ENCODE measurements at regions not wholly inside any gene's neighbourhood (a gene's known extent, or its start where the extent isn't known, plus 50 kb on each side); places are given as distances from the start of the nearest gene placed in this dataset.

DNA sequence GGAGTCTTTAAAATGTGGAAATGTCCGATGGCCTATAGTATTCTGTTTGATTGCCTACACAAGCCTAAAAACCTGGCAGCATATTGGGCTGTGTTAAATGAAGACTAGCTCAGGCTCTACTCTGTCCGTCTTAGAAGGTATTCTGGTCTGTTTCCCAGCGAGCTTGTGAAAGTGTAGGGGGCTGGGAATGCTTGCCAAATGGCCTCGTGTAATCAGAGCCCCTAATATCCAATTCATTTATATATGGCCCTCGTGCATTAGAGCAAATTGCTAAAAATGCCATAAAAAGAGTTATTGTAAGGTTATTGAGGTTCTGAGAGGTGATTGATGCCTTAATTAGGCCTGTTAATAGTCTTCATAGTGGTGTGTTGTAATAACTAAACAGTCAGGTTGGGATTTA, 1500.4 kb downstream of the DPP10 start:
- ATAC-seq (no peak), DNase-seq (no peak)
- Histone ChIP-seq H3K27ac (ENCODE audit: low read length) (no peak overlapping the region), H3K4me2 (ENCODE audit: low read length) (no peak overlapping the region), H4K20me1 (ENCODE audit: low read length) (no peaks in the 10 kb centered on the region), H3K36me3 (ENCODE audit: low read depth, low read length) (no peaks in the 10 kb centered on the region), H3K4me1 (ENCODE audit: insufficient read depth, low read length) (no peaks in the 10 kb centered on the region), H3K4me3 (ENCODE audit: low read length) (no peak overlapping the region), H3F3A (ENCODE audit: low read length, unreplicated experiment) (no peaks in the 10 kb centered on the region), H3K79me2 (ENCODE audit: low read length) (no peaks in the 10 kb centered on the region), H3K9me3 (ENCODE audit: low read length) (no peaks in the 10 kb centered on the region), H3K9ac (ENCODE audit: low read length) (no peak overlapping the region), H3K9me2 (replicated peaks; ENCODE audit: low read length) (no peaks in the 10 kb centered on the region), H2AFZ (ENCODE audit: low read length) (no peak overlapping the region), H3K27me3 (ENCODE audit: low read length) (no peaks in the 10 kb centered on the region)
- POLR2A ChIA-PET (ENCODE audit: unreplicated experiment), result no interaction called here
- TF ChIP-seq, protein P1, sequence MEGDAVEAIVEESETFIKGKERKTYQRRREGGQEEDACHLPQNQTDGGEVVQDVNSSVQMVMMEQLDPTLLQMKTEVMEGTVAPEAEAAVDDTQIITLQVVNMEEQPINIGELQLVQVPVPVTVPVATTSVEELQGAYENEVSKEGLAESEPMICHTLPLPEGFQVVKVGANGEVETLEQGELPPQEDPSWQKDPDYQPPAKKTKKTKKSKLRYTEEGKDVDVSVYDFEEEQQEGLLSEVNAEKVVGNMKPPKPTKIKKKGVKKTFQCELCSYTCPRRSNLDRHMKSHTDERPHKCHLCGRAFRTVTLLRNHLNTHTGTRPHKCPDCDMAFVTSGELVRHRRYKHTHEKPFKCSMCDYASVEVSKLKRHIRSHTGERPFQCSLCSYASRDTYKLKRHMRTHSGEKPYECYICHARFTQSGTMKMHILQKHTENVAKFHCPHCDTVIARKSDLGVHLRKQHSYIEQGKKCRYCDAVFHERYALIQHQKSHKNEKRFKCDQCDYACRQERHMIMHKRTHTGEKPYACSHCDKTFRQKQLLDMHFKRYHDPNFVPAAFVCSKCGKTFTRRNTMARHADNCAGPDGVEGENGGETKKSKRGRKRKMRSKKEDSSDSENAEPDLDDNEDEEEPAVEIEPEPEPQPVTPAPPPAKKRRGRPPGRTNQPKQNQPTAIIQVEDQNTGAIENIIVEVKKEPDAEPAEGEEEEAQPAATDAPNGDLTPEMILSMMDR (conservative IDR thresholded peaks at IDR 0.05; ENCODE audit: low read depth, low read length), result no peak
- no peak for TF ChIP-seq EZH2 (IDR thresholded peaks at IDR 0.05; ENCODE audit: low read length, unreplicated experiment)
- BruUV-seq (replicated peaks), result no TSS peak
- intact Hi-C loops (cut with micrococcal nuclease), result no loop called here
- CTCF ChIA-PET, result no interaction called here

DNA sequence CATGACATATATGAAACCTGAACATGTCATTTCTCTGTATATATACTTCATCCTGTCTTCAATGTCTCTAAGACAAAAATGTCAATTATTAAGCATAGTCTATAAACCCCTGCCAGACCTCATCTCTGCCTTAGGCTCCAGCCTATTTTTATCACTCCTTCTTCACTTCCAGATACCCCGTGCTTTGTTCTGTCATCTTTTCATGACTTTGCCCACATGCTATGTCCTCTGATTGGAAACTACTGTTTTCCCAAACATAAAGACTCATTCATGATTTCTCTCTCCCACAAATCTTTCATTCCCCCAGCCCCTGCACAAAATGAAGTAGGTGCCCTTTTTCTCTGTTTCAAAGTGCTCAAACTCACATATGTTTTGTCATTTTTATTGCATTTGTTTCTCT, 1503.9 kb downstream of the DPP10 start:
- Histone ChIP-seq H3K4me3 (ENCODE audit: low read length) (no peak overlapping the region), H3K4me2 (ENCODE audit: low read length) (no peak overlapping the region), H3K9me3 (ENCODE audit: low read length) (no peaks in the 10 kb centered on the region), H3K27me3 (ENCODE audit: low read length) (no peaks in the 10 kb centered on the region), H3K9ac (ENCODE audit: low read length) (no peak overlapping the region), H3K4me1 (ENCODE audit: insufficient read depth, low read length) (no peaks in the 10 kb centered on the region), H2AFZ (ENCODE audit: low read length) (no peak overlapping the region), H3F3A (ENCODE audit: low read length, unreplicated experiment) (no peaks in the 10 kb centered on the region), H3K9me2 (replicated peaks; ENCODE audit: low read length) (no peaks in the 10 kb centered on the region), H4K20me1 (ENCODE audit: low read length) (no peaks in the 10 kb centered on the region), H3K27ac (ENCODE audit: low read length) (no peak overlapping the region), H3K79me2 (ENCODE audit: low read length) (no peaks in the 10 kb centered on the region), H3K36me3 (ENCODE audit: low read depth, low read length) (no peaks in the 10 kb centered on the region)
- intact Hi-C loops (cut with micrococcal nuclease), result no loop called here
- ChIA-PET POLR2A (ENCODE audit: unreplicated experiment) (no interaction called here), CTCF (no interaction called here)
- TF ChIP-seq, protein P1 (conservative IDR thresholded peaks at IDR 0.05; ENCODE audit: low read depth, low read length), result no peak
- BruUV-seq (replicated peaks), result no TSS peak
- ATAC-seq (no peak), DNase-seq (no peak)

DNA sequence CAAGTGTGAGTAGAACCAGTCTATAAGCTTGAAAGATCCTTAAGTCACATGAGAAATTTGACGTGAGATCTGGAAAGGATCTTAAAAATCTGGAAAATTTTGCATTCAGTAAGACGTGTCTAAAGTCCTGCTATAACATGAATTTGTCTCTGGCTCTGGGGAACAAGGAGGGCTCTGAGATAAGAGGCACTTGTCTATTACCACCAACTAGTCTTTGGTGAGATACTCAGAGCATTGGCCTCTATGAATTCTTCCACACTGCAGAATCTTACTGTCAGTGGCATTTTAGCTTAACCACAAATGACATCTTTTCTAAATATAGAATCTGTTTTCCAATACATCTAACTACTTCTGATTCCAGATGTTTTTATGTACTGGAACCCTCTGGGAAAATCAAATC, 1504.5 kb downstream of the DPP10 start:
- intact Hi-C loops (cut with micrococcal nuclease), result no loop called here
- no TSS peak for BruUV-seq (replicated peaks)
- CTCF ChIA-PET, result no interaction called here
- H3K4me1 ChIP-seq (ENCODE audit: insufficient read depth, low read length), result no peaks in the 10 kb centered on the region
- TF ChIP-seq EZH2phosphoT487 (IDR thresholded peaks at IDR 0.05; ENCODE audit: borderline replicate concordance, low read length) (no peak), EZH2 (IDR thresholded peaks at IDR 0.05; ENCODE audit: low read length, unreplicated experiment) (no peak)
- TF ChIP-seq, protein P1 (conservative IDR thresholded peaks at IDR 0.05; ENCODE audit: low read depth, low read length), result no peak
- no peak overlapping the region for H2AFZ ChIP-seq (ENCODE audit: low read length)
- no peaks in the 10 kb centered on the region for H3K9me2 ChIP-seq (replicated peaks; ENCODE audit: low read length)
- H3K9ac ChIP-seq (ENCODE audit: low read length), result no peak overlapping the region
- ATAC-seq (no peak), DNase-seq (no peak)
- H3F3A ChIP-seq (ENCODE audit: low read length, unreplicated experiment), result no peaks in the 10 kb centered on the region
- no peak overlapping the region for H3K27ac ChIP-seq (ENCODE audit: low read length)
- POLR2A ChIA-PET (ENCODE audit: unreplicated experiment), result no interaction called here
- H3K4me2 ChIP-seq (ENCODE audit: low read length), result no peak overlapping the region
- no peaks in the 10 kb centered on the region for H3K36me3 ChIP-seq (ENCODE audit: low read depth, low read length)
- no peak overlapping the region for H3K4me3 ChIP-seq (ENCODE audit: low read length)
- peaks cover 4% of the 10 kb centered on the region; the same call in 1 of the 2 replicates for H3K9me3 ChIP-seq (ENCODE audit: low read length)
- H4K20me1 ChIP-seq (ENCODE audit: low read length), result no peaks in the 10 kb centered on the region
- H3K79me2 ChIP-seq (ENCODE audit: low read length), result no peaks in the 10 kb centered on the region
- no peaks in the 10 kb centered on the region for H3K27me3 ChIP-seq (ENCODE audit: low read length)

Measured in PC-3 (cell line).